Mesothelial cell of epicardium (in vitro differentiated cells): ENCODE measurements at regions not wholly inside any gene's neighbourhood (a gene's known extent, or its start where the extent isn't known, plus 50 kb on each side); places are given as distances from the start of the nearest gene placed in this dataset.

ENCODE experiments used
- DNase-seq, 2 experiments: peaks; one replicate each; pipeline ENCODE4 v3.0.0; 2021; ENCODE audit warnings: low spot score in 2 of 2; ENCODE audit not compliant: unreplicated experiment in 2 of 2
- H3K27ac Mint-ChIP-seq: 2 replicates; pipeline ENCODE4 v1.8.0; 2021; ENCODE audit warnings: mixed read lengths
- H3K27me3 Mint-ChIP-seq: 2 replicates; pipeline ENCODE4 v1.8.0; 2021; ENCODE audit warnings: low read depth, mixed read lengths
- H3K36me3 Mint-ChIP-seq: 2 replicates; pipeline ENCODE4 v1.8.0; 2021; ENCODE audit warnings: mixed read lengths
- H3K4me1 Mint-ChIP-seq: 2 replicates; pipeline ENCODE4 v1.8.0; 2021; ENCODE audit warnings: mixed read lengths
- H3K4me3 Mint-ChIP-seq: 2 replicates; pipeline ENCODE4 v1.8.0; 2021; ENCODE audit warnings: mild to moderate bottlenecking, moderate library complexity, mixed read lengths
- H3K9me3 Mint-ChIP-seq: 2 replicates; pipeline ENCODE4 v1.8.0; 2021; ENCODE audit warnings: mixed read lengths
- CTCF ChIP-seq: fragments of 200-600 bp; sonication (generic); IDR thresholded peaks from one replicate; pipeline ENCODE4 v1.5.0; 2021; ENCODE audit warnings: antibody characterized with exemption; ENCODE audit not compliant: unreplicated experiment

DNA sequence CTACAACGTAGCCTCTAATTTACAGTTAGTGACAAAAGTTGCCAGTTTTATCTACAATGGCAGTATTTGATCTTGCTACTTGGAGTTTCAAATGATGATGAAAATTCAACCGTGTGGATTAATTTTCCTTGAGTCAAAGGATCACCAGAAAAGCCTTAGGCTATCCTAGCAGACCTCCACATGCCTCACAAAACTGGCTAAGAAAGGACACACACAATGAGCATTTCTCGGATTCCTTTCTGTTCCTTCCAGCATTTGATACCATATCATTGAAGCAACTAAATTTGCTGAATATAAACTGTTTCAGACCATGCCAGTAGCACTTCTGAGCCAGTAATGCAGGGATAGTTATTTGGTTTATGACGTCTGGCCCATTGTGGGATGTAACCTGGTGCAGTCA, 587.4 kb upstream of the MDFIC2 start:
- Mint-ChIP-seq H3K27me3 (no peaks in the 10 kb centered on the region), H3K4me3 (no peak overlapping the region), H3K27ac (peak overlapping the region; percentile 41), H3K4me1 (peaks cover 10% of the 10 kb centered on the region), H3K36me3 (peaks cover 7% of the 10 kb centered on the region), H3K9me3 (peaks cover 31% of the 10 kb centered on the region)
- no peak for DNase-seq
- TF ChIP-seq CTCF: no peak

DNA sequence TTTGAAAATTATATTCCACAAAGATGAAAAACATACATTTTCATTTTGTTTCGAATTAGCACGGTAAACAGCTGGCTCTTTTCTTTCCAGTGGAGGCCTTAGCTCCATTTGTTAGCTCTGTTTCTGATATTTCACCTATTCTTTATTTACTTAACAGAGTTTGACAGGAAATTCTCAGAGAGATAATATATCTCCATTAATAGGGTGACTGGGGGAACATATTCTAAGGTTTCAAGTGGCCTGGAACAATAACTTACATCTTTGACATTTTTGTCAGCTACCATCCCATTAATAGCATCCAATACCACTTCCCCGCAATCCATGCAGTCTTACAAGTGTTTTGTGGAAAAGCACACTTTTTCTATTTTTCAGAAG, 577.6 kb upstream of the MDFIC2 start:
- DNase-seq: no peak
- H3K4me3 Mint-ChIP-seq: no peak overlapping the region
- no peaks in the 10 kb centered on the region for H3K27me3 Mint-ChIP-seq
- no peaks in the 10 kb centered on the region for H3K9me3 Mint-ChIP-seq
- H3K27ac Mint-ChIP-seq: peak overlapping the region; percentile 84
- no peaks in the 10 kb centered on the region for H3K36me3 Mint-ChIP-seq
- H3K4me1 Mint-ChIP-seq: peaks cover 20% of the 10 kb centered on the region
- no peak for TF ChIP-seq CTCF

GRCh38 chr3:70889162-70890019, 577.0 kb upstream of the MDFIC2 start:
- no peak for DNase-seq
- H3K27ac Mint-ChIP-seq: peak overlapping the region; percentile 51
- H3K4me1 Mint-ChIP-seq: peaks cover 20% of the 10 kb centered on the region

GRCh38 chr3:70885636-70886035, 573.2 kb upstream of the MDFIC2 start:
- TF ChIP-seq CTCF: no peak
- Mint-ChIP-seq H3K27ac (no peak overlapping the region), H3K4me3 (no peak overlapping the region), H3K36me3 (no peaks in the 10 kb centered on the region), H3K9me3 (no peaks in the 10 kb centered on the region), H3K4me1 (peaks cover 13% of the 10 kb centered on the region), H3K27me3 (no peaks in the 10 kb centered on the region)
- DNase-seq: no peak

More at GRCh38 chr3:70889162-70890019, 577.0 kb upstream of the MDFIC2 start:
- no peaks in the 10 kb centered on the region for H3K36me3 Mint-ChIP-seq
- TF ChIP-seq CTCF: no peak
- H3K27me3 Mint-ChIP-seq: no peaks in the 10 kb centered on the region
- H3K9me3 Mint-ChIP-seq: no peaks in the 10 kb centered on the region
- no peak overlapping the region for H3K4me3 Mint-ChIP-seq

DNA sequence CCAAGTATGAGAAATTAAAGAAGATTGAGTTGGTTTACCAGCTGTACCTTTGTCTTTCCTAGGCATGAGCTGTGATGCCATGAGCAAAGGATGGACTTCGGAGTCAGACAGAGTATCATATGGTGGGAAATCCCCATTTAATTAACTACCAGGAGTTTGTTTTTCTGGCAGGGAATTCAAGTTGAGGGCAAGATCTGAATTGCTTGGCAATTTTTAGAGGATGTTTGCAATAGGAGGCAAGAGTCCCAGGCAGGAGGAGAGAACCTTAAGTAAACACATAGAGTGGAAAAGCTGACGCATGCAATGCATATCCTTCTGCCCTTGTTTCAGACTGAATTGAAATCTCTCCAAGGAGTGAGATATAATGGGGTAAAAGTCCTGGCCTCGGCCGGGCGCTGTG, 569.7 kb upstream of the MDFIC2 start:
- no peak for TF ChIP-seq CTCF

More for the DNA sequence above, 569.7 kb upstream of the MDFIC2 start:
- H3K4me1 Mint-ChIP-seq: no peaks in the 10 kb centered on the region
- no peak for DNase-seq
- no peak overlapping the region for H3K27ac Mint-ChIP-seq
- no peak overlapping the region for H3K4me3 Mint-ChIP-seq
- peaks cover 17% of the 10 kb centered on the region for H3K9me3 Mint-ChIP-seq
- no peaks in the 10 kb centered on the region for H3K36me3 Mint-ChIP-seq
- no peaks in the 10 kb centered on the region for H3K27me3 Mint-ChIP-seq
